ENCODE measurements at regions not wholly inside any gene's neighbourhood (a gene's known extent, or its start where the extent isn't known, plus 50 kb on each side); places are given as distances from the start of the nearest gene placed in this dataset.
A peak's percentile ranks its signal among the peaks of the same experiment; 100 is the strongest.
"Not testable (repeated sequence)": the region's sequence is repeated elsewhere in the genome, so short reads cannot be mapped to it uniquely, and the experiment has no call there.

DNA sequence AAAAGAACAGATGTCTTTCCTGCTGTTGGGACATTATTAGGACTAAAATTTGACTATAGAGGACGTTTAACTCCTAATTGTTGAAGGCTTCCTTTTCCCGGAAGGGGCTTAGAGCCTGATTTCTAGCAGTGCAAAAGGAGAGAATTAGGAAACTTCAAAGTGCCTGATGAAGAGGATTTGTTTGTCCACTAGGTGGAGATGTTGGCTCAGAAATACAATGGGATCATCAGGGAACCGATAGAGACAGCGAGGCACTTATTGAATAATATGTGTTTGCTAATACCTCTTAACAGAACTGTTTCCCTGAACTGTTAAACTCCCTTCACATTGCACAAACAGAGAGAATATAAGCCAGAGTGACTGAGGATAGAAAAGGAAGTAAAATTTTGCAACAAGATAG is 311.5 kb downstream of the KDM5D start:
- Histone ChIP-seq H3K4me1 (no peaks in the 10 kb centered on the region), H3K27ac (no peak overlapping the region), H3K36me3 (no peaks in the 10 kb centered on the region), H3K9me3 (no peaks in the 10 kb centered on the region), H3K27me3 (no peaks in the 10 kb centered on the region), H3K4me3 (no peak overlapping the region)
- intact Hi-C loops (cut with DNase I; ENCODE audit: low total_unique reads) (no loop called here), in situ Hi-C loops (cut with MboI; ENCODE audit: low sequenced_read_pairs in 4 of 4) (loop anchor here in 1 of 4 donors (25.0 kb wide), 1 partner anchor 229 kb away; no protein-coding TSS in a partner anchor)
- DNase-seq: no peak
- TF ChIP-seq POLR2A (IDR thresholded peaks at IDR 0.05) (no peak), CTCF (IDR thresholded peaks at IDR 0.05 in 4 of 5, conservative IDR thresholded peaks at IDR 0.05 in 1 of 5) (peak in 2 of 5 experiments; percentile 25 to 57)
- no peak for ATAC-seq

DNA sequence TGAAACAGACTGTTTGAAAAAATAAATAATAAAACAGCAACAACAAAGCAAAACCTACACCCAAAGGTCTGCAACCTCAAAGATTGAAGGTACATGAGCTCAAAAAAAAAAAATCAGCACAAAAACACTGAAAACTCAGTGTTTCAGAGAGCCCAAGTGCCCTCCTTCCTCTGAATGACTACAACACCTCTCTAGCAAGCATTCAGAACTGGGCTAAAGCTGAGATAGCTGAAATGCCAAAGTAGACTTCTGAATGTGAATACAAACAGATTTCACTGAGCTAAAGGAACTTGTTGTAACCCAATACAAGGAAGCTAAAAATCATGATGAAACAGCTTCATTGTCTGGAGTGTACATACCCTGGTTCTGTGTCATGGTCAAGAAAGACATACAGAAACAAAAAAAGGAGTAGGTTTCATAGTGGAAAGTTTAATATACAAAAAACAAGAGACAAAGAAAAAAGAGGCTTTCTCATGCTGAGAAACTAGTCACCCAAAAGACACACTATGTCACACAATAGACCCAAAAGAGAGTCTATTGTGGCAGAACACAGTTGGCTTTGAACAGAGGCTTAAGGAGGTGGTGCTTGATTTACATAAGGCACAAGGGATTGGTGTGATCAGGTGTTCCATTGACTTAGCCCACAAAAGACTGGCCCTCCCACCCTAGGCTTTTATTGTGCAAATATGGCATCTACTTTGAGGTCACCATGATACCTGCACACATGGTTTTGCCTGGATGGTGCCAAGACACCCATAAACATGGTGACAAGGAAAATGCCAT is 316.6 kb downstream of the KDM5D start:
- Histone ChIP-seq H3K36me3 (no peaks in the 10 kb centered on the region), H3K27me3 (no peaks in the 10 kb centered on the region), H3K4me1 (no peaks in the 10 kb centered on the region), H3K9me3 (no peaks in the 10 kb centered on the region), H3K4me3 (no peak overlapping the region), H3K27ac (no peak overlapping the region)
- in situ Hi-C loops (cut with MboI; ENCODE audit: low sequenced_read_pairs in 4 of 4) (loop anchor here in 1 of 4 donors (25.0 kb wide), 1 partner anchor 234 kb away; no protein-coding TSS in a partner anchor), intact Hi-C loops (cut with DNase I; ENCODE audit: low total_unique reads) (no loop called here)
- no peak for DNase-seq
- TF ChIP-seq CTCF (IDR thresholded peaks at IDR 0.05 in 4 of 5, conservative IDR thresholded peaks at IDR 0.05 in 1 of 5) (no peak), POLR2A (IDR thresholded peaks at IDR 0.05) (no peak)
- no peak for ATAC-seq

DNA sequence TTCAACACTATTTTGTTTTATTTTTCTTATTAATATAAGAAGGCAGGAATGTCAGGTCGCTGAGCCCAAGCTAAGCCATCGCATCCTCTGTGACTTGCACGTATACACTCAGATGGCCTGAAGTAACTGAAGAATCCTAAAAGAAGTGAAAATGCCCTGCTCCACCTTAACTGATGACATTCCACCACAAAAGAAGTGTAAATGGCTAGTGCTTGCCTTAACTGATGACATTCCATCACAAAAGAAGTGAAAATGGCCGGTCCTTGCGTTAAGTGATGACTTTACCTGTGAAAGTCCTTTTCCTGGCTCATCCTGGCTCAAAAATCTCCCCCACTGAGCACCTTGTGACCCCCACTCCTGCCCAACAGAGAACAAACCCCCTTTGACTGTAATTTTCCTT is 317.3 kb downstream of the KDM5D start:
- H3K9me3 ChIP-seq; H3K4me1 ChIP-seq; ATAC-seq; H3K27ac ChIP-seq; H3K4me3 ChIP-seq; DNase-seq; intact Hi-C loops (cut with DNase I; ENCODE audit: low total_unique reads); H3K27me3 ChIP-seq; H3K36me3 ChIP-seq: not testable (repeated sequence)
- in situ Hi-C loops (cut with MboI; ENCODE audit: low sequenced_read_pairs in 4 of 4): loop anchor here in 1 of 4 donors (25.0 kb wide), 1 partner anchor 235 kb away; no protein-coding TSS in a partner anchor

DNA sequence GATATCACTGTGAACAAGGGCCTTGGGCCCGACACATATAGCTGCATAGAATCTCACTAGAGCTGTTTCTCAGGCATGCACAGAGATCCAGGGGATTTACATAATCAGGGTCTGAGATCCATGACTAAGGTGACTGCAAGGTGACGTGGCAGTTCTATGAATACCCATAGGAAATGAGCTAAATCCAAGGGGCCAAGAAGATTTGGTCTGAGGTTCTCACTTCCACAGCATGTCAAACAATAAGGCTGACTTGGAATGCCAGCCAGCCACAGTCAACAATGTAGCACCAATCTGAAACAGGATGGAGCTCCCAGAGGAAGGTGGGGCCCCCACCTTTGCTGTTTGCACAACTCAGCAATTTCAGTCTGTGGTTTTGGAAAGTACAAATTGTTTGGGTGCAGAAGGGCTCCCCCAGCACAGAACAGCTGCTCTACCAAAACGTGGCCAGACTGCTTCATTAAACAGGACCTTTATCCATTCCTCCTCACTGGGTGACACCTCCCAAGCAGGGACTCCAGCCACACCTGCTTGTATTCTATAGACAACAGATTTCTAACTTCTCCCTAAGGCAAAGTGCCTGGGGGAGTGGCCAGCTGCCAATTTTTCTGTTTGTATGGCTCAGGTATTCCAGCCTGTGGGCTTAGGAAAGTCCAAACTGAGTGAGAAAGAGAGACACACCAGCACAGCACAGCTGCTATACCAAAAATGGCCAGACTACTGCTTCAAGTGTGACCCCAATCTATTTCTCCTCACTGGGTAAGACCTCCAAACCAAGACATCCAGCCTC is 333.4 kb downstream of the KDM5D start:
- Histone ChIP-seq H3K4me3 (no peak overlapping the region), H3K27me3 (no peaks in the 10 kb centered on the region), H3K4me1 (no peaks in the 10 kb centered on the region), H3K9me3 (no peaks in the 10 kb centered on the region), H3K27ac (no peak overlapping the region), H3K36me3 (no peaks in the 10 kb centered on the region)
- no peak for ATAC-seq
- no peak for DNase-seq
- intact Hi-C loops (cut with DNase I; ENCODE audit: low total_unique reads): no loop called here
- TF ChIP-seq CTCF (IDR thresholded peaks at IDR 0.05 in 4 of 5, conservative IDR thresholded peaks at IDR 0.05 in 1 of 5) (no peak), POLR2A (IDR thresholded peaks at IDR 0.05) (no peak)
- in situ Hi-C loops (cut with MboI; ENCODE audit: low sequenced_read_pairs in 4 of 4): no loop called here

DNA sequence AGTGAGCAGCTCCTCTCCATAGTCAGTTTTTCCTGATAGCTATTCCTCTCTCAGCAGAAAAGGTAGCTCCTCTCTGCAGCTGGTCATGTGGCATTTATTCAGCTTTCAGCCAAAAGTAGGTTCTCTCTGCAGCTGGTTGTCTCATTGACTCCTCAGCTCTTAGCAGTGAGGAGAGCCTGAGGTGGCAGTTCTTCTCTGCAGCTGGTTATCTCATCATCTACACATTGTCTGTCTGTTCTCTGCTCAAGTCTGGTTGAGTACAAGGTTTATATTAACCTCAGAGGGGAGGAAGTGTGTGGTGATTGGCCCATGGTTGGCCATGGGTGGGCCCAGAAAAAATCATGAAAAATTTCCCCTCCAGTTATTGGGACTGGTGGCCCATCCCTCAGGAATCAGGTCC is 338.3 kb downstream of the KDM5D start:
- Histone ChIP-seq H3K27ac (no peak overlapping the region), H3K36me3 (no peaks in the 10 kb centered on the region), H3K4me1 (no peaks in the 10 kb centered on the region), H3K9me3 (no peaks in the 10 kb centered on the region), H3K4me3 (no peak overlapping the region), H3K27me3 (no peaks in the 10 kb centered on the region)
- in situ Hi-C loops (cut with MboI; ENCODE audit: low sequenced_read_pairs in 4 of 4) (no loop called here), intact Hi-C loops (cut with DNase I; ENCODE audit: low total_unique reads) (no loop called here)
- TF ChIP-seq POLR2A (IDR thresholded peaks at IDR 0.05): no peak
- no peak for TF ChIP-seq CTCF (IDR thresholded peaks at IDR 0.05 in 4 of 5, conservative IDR thresholded peaks at IDR 0.05 in 1 of 5)
- ATAC-seq (no peak), DNase-seq (no peak)

All from gastrocnemius medialis (tissue), 4 donors.